COLO668 (cell line): ENCODE measurements at regions not wholly inside any gene's neighbourhood (a gene's known extent, or its start where the extent isn't known, plus 50 kb on each side); places are given as distances from the start of the nearest gene placed in this dataset.

Experiments used
- DNase-seq: peaks from one replicate; lab custom pipeline; 2025; ENCODE audit not compliant: unreplicated experiment; lab: John Stamatoyannopoulos, UW

GRCh38 chr9:129350143-129350935, 172.3 kb upstream of the IER5L start:
- DNase-seq, result no peak

DNA sequence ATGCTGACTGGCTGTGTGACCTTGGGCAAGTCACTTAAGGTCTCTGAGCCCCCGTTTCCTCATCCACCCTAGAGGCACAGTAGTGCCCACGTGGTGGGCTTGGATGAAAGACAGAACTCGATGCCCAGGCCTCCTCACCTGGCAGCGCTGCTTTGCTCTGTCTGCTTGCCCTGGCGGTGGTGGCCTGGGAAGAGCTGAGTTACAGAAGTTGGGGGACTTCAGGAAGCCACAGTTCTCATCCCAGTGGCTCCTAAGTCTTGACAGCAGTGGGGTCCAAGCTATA, 171.5 kb upstream of the IER5L start:
- no peak for DNase-seq

DNA sequence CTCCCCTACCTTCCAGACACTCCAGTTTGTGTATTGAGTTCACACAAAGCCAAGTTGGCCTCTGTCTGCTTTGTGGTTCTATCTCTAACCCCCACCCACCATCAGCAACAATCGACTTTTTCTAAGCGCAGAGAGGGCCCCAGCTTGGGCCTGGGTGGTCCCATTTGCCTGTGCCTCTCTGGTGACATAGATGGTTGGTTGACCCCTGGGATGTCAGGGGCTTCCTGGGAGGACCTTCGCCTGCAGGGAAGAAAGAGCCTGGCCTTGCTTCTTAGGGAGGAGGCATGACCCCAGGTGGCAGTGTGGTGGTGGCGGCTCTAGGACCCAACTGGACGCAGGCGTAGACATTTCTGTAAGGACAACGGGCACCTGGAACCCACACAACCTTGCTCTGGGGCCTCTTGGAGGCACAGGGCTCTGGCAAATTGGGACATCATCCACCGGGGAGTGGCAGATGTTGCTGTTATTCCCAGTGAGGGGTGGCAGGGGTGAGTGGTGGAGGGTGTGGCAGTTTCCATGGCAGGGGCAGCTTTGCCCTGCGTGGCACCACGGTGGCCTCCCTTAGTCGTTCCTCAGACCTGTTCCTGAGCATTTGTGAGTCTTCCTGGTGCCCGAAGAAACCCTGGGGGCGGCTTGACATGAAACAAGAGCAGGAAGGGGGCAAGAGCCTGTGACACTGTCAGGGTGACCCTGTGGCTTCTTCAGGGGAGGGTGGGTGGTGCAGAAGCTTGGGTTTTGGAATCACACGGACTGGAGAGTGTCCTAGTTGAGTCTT, 171.0 kb upstream of the IER5L start:
- no peak for DNase-seq

DNA sequence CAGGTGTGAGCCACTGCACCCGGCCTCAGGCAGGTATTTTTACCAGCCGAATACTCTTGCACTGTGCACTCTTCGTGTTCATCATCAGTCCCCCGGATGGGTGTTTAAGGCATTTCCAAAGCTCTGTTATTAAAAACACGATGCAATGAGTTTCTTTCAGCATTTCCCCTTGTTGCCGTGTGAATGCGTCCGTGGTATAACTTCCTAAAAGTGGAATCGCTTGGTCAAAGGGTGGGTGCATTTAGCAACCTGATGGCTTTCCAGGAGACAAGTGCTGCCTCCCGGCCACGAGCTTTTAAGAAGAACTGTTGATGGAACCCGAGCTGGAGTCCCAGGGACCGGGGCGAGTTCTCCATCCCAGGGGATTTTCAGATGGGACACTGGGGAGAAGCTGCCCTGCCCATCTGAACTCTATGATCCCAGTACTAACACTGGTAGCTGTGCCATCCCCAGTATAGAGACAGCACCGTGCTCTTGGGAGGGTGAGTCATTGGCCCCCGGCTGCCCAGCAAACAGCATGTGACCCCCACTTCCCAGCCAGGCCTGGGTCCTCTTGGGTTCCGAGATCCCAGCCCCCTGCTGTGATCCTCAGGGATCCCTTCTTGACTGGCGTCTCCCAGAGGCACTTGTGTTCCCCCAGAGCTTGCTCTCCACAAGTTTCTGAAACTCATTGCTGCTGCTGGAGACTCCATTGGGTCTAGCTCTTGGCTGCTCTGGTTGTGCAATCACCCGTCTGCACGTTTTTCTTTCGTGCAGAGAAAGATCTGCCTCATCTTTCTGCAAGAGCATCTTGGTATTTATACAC, 169.5 kb upstream of the IER5L start:
- no peak for DNase-seq

GRCh38 chr9:129346046-129346445, 168.0 kb upstream of the IER5L start:
- no peak for DNase-seq

- no peak for DNase-seq
Observed at GRCh38 chr9:129344641-129345495, 166.8 kb upstream of the IER5L start.

- DNase-seq, result no peak
Observed at GRCh38 chr9:129343424-129344375, 165.6 kb upstream of the IER5L start.

- DNase-seq, result no peak
Observed at GRCh38 chr9:129342591-129343423, 164.7 kb upstream of the IER5L start.

GRCh38 chr9:129341987-129342348, 163.9 kb upstream of the IER5L start:
- no peak for DNase-seq

DNA sequence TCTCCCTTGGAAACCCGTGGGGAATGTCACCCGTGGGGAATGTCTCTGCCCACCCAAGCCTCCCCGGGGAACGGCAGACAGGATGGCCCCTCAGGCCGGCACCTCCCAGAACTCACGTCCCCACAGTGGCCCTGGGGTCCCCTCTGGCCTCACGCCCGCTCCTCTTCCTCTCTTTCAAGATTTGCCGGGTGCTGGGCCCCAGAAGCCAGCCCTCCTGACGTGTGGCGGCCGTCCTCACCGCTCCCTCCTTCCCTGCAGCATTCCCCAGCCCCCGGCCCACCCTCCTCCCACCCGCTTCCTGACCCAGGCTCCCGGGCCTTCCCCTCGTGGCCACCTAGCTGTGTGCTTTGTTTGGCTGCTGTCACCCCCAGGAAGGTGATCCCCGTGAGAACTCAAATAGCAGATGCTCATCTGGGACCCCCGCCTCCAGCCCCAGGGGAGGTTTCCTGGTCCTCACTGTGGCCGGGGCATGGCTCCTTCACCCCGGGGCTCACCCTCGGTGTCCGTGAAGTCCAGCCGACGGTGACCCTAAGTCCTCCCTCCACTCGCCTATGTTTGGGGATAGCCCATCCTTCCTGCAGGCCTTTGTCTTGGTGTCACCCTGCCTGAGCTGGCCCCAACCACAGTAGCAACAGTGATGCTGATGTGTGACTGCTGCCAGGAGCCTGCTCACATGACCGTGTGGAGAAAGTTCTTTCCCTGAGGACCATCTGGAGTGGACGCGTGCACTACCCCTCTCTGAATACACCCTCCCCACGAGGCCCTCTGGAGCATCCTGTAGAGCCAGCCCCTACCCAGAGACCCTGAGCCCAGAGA, 163.3 kb upstream of the IER5L start:
- no peak for DNase-seq

- DNase-seq, result no peak
Observed at GRCh38 chr9:129340427-129341170, 162.5 kb upstream of the IER5L start.

- no peak for DNase-seq
Observed at GRCh38 chr9:129339539-129340157, 161.6 kb upstream of the IER5L start.

DNA sequence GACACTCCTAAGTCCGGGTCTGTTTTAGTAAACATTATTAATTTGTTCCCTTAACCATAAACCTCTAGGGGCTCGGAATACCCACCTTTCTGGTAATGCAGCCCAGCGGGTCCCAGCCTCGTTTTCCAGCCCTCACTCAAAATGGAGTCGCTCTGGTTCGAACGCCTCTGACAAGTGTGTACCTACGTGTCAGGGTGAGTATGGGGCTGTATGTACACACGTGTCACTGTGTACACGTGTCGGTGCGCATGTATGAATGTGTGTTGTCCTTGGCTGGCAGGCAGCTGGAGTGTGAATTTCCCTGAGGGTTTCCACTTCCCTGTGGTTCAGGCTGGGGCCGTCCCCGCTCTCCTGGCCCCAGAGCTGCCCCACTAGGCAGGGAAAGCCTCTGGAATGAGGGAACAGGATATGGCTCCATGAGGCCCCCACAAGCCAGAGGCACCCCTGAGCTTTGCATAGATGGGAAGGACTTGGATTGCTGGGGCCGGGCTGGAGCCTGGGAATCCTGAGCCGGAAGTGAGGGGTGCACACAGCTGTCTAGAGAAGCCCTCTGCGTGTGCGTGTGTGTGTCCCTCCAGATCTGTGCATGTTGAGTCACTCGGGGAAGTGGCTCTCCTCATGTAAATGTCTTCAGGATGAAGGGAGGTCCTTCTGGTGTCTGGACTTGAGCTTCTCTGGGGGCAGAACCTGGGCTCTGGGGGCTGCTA, 160.8 kb upstream of the IER5L start:
- DNase-seq, result no peak

DNA sequence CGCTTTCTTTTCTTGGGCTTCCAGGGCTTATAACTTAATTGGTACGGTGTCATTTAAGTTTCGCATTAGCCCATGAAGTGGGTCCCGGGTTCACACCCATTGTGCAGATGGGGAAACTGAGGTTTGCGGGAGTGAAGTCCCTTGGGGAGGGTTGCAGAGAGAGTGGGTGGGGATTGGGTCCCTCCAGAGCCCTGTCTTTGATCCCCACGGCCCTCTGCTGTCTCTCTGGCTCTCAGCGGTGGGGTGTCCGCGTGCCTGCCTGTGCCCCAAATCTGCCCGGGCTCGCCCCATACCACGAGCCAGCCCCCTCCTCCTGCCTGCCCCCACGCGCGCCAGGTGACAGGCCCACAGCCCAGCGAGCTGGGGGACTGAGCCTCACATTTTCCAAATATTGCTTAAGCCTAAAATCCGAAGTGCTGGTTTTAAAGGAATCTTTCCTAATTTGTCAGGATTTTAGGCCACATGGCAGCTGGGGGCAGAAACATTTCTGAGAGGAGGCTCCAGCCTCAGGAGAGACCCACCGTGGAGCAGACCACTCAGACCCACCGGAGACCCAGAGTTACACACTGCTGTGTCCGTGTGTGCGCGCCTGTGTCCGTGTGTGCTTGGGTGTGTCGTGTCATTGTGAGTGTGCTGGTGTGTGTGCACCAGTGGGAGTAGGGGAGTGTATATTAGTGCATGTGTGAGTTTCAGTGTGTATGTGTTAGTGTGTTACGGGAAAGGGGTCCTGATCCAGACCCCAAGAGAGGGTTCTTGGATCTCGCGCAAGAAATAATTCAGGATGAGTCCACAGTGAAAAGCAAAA, 159.5 kb upstream of the IER5L start:
- no peak for DNase-seq

- no peak for DNase-seq
Observed at GRCh38 chr9:129336601-129337331, 158.7 kb upstream of the IER5L start.
